CD4-positive, alpha-beta memory T cell (primary cell): ENCODE measurements at regions not wholly inside any gene's neighbourhood (a gene's known extent, or its start where the extent isn't known, plus 50 kb on each side); places are given as distances from the start of the nearest gene placed in this dataset.
"Not testable (repeated sequence)": the region's sequence is repeated elsewhere in the genome, so short reads cannot be mapped to it uniquely, and the experiment has no call there.

Experiments used
- CTCF ChIA-PET: fragments of 350-600 bp; sonication (Branson Sonifier 250); formaldehyde crosslinking; loops from one replicate; lab custom pipeline; 2021; ENCODE audit warnings: inconsistent platforms; ENCODE audit not compliant: partially characterized antibody; lab: Charles Lee
- POLR2A ChIA-PET: fragments of 350-600 bp; sonication (Branson Sonifier 250); formaldehyde crosslinking; loops from one replicate; lab custom pipeline; 2021; ENCODE audit not compliant: partially characterized antibody; lab: Charles Lee
- DNase-seq, 5 donors: peaks; one replicate each; pipeline versions ENCODE4 v3.0.0 to v3.0.0-alpha.2; 2020 to 2022; ENCODE audit warnings: mixed read lengths in 1 of 5
- H3K27ac ChIP-seq: one replicate; pipeline ENCODE4 v1.7.0; 2013; ENCODE audit warnings: low read depth, low read length
- H3K27me3 ChIP-seq: 2 replicates; pipeline ENCODE4 v1.7.0; 2013; ENCODE audit warnings: mild to moderate bottlenecking, low read length, moderate library complexity; ENCODE audit not compliant: insufficient read depth
- H3K36me3 ChIP-seq: 2 replicates; pipeline ENCODE4 v1.7.0; 2013; ENCODE audit warnings: mild to moderate bottlenecking, low read length, moderate library complexity; ENCODE audit not compliant: insufficient read depth
- H3K4me1 ChIP-seq: 2 replicates; pipeline ENCODE4 v1.7.0; 2013; ENCODE audit warnings: mild to moderate bottlenecking, low read length, moderate library complexity; ENCODE audit not compliant: insufficient read depth
- H3K4me3 ChIP-seq, 2 donors: one replicate each; pipeline ENCODE4 v1.7.0; 2013; ENCODE audit warnings: low read length in 2 of 2, mild to moderate bottlenecking in 1 of 2
- H3K9me3 ChIP-seq, 2 donors: one replicate each; pipeline ENCODE4 v1.7.0; 2013; ENCODE audit warnings: low read length in 2 of 2, control low read depth in 1 of 2; ENCODE audit not compliant: control insufficient read depth in 1 of 2
- H3K27ac Mint-ChIP-seq, 7 donors: one replicate each; pipeline ENCODE4 v1.8.0; 2020 to 2021; ENCODE audit warnings: mixed read lengths in 7 of 7, mild to moderate bottlenecking in 6 of 7, inconsistent platforms in 3 of 7, moderate library complexity in 3 of 7
- H3K27me3 Mint-ChIP-seq, 2 donors: one replicate each; pipeline ENCODE4 v1.8.0; 2020 to 2021; ENCODE audit warnings: mixed read lengths in 2 of 2
- H3K36me3 Mint-ChIP-seq, 2 donors: one replicate each; pipeline ENCODE4 v1.8.0; 2020 to 2021; ENCODE audit warnings: mixed read lengths in 2 of 2, inconsistent platforms in 1 of 2, mild to moderate bottlenecking in 1 of 2
- H3K4me1 Mint-ChIP-seq, 4 donors: one replicate each; pipeline ENCODE4 v1.8.0; 2020 to 2021; ENCODE audit warnings: mixed read lengths in 4 of 4, mild to moderate bottlenecking in 1 of 4
- H3K4me3 Mint-ChIP-seq, 8 donors: one replicate each; pipeline ENCODE4 v1.8.0; 2020 to 2021; ENCODE audit warnings: mixed read lengths in 8 of 8, mild to moderate bottlenecking in 7 of 8, moderate library complexity in 6 of 8, inconsistent platforms in 3 of 8
- H3K9me3 Mint-ChIP-seq, 8 donors: one replicate each; pipeline ENCODE4 v1.8.0; 2020 to 2021; ENCODE audit warnings: mixed read lengths in 8 of 8, mild to moderate bottlenecking in 5 of 8, inconsistent platforms in 3 of 8, moderate library complexity in 1 of 8
- intact Hi-C: fragments of 100-400 bp; cut with micrococcal nuclease; formaldehyde crosslinking; loops from one replicate; pipeline ENCODE4 v1.15.1; 2023

DNA sequence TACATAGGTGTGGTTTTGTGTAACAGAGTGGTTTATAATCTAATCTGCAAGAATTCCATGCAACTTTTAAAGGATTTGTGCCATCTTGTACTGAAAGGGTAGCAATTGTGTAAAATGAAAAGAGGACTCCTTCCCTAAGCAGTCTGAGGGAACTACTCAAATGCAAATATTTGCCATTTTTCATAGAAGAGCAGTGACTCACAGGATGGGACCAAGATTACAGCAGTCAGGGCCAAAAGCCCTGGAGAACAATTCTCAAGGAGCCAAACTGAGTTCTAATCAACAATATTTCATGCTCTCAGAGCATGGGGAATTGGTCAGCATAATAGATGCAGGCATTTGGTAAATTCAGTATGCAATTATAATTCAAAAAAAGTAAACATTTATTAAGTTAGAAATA is 495.8 kb downstream of the CHSY3 start:
- no peaks in the 10 kb centered on the region for H3K4me1 ChIP-seq
- Mint-ChIP-seq H3K9me3 (no peaks in the 10 kb centered on the region), H3K4me3 (no peak overlapping the region), H3K27ac (no peak overlapping the region), H3K36me3 (no peaks in the 10 kb centered on the region), H3K4me1 (no peaks in the 10 kb centered on the region), H3K27me3 (no peaks in the 10 kb centered on the region)
- DNase-seq = no peak
- intact Hi-C loops = no loop called here
- CTCF ChIA-PET = no interaction called here
- no peak overlapping the region for H3K4me3 ChIP-seq
- H3K27me3 ChIP-seq = no peaks in the 10 kb centered on the region
- POLR2A ChIA-PET = no interaction called here
- H3K36me3 ChIP-seq = no peaks in the 10 kb centered on the region
- no peaks in the 10 kb centered on the region for H3K9me3 ChIP-seq
- H3K27ac ChIP-seq = no peak overlapping the region

GRCh38 chr5:130398825-130399224 is 494.6 kb downstream of the CHSY3 start:
- no peaks in the 10 kb centered on the region for H3K4me1 ChIP-seq
- POLR2A ChIA-PET = no interaction called here
- CTCF ChIA-PET = no interaction called here
- intact Hi-C loops = no loop called here
- H3K27ac ChIP-seq = no peak overlapping the region
- no peaks in the 10 kb centered on the region for H3K27me3 ChIP-seq
- no peaks in the 10 kb centered on the region for H3K4me1 Mint-ChIP-seq
- H3K9me3 Mint-ChIP-seq = peaks cover 0 to 2% (median 0%) of the 10 kb centered on the region in 8 donors
- H3K4me3 ChIP-seq = no peak overlapping the region
- no peaks in the 10 kb centered on the region for H3K9me3 ChIP-seq
- no peak overlapping the region for H3K4me3 Mint-ChIP-seq
- H3K36me3 ChIP-seq = no peaks in the 10 kb centered on the region
- no peaks in the 10 kb centered on the region for H3K36me3 Mint-ChIP-seq
- no peaks in the 10 kb centered on the region for H3K27me3 Mint-ChIP-seq
- no peak for DNase-seq
- H3K27ac Mint-ChIP-seq = no peak overlapping the region

- H3K4me1 Mint-ChIP-seq, H3K36me3 Mint-ChIP-seq, H3K4me1 ChIP-seq, intact Hi-C loops, H3K27me3 ChIP-seq, H3K36me3 ChIP-seq, H3K27me3 Mint-ChIP-seq, H3K27ac Mint-ChIP-seq, POLR2A ChIA-PET, H3K4me3 ChIP-seq, H3K9me3 Mint-ChIP-seq, H3K4me3 Mint-ChIP-seq, H3K27ac ChIP-seq, CTCF ChIA-PET, DNase-seq, H3K9me3 ChIP-seq: not testable (repeated sequence)
These were observed 493.5 kb downstream of the CHSY3 start for GRCh38 chr5:130397727-130398126.

- POLR2A ChIA-PET = no interaction called here
- Mint-ChIP-seq H3K4me1 (no peaks in the 10 kb centered on the region), H3K27ac (no peak overlapping the region), H3K27me3 (no peaks in the 10 kb centered on the region), H3K9me3 (peaks cover 0 to 4% (median 0%) of the 10 kb centered on the region in 8 donors), H3K4me3 (no peak overlapping the region), H3K36me3 (no peaks in the 10 kb centered on the region)
- no peak overlapping the region for H3K4me3 ChIP-seq
- intact Hi-C loops = no loop called here
- H3K27ac ChIP-seq = no peak overlapping the region
- CTCF ChIA-PET = no interaction called here
- no peak for DNase-seq
- H3K27me3 ChIP-seq = no peaks in the 10 kb centered on the region
- H3K9me3 ChIP-seq = no peaks in the 10 kb centered on the region
- no peaks in the 10 kb centered on the region for H3K36me3 ChIP-seq
- no peaks in the 10 kb centered on the region for H3K4me1 ChIP-seq
These were observed 492.9 kb downstream of the CHSY3 start for GRCh38 chr5:130397132-130397531.

DNA sequence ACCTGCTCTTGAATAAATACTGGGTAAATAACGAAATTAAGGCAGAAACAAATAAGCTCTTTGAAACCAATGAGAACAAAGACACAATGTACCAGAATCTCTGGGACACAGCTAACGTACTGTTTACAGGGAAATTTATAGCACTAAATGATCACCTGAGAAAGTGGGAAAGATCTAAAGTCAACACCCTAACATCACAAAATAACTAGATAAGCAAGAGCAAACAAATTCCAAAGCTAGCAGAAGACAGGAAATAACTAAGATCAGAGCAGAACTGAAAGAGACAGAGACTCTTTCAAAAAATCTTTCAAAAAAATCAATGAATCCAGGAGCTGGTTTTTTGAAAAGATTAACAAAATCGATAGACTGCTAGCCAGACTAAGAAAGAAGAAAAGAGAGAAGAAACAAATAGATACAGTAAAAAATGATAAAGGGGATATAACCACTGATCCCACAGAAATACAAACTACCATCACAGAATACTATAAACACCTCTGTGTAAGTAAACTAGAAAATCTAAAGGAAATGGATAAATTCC is 487.5 kb downstream of the CHSY3 start:
- H3K36me3 Mint-ChIP-seq, H3K27me3 Mint-ChIP-seq, intact Hi-C loops, H3K9me3 Mint-ChIP-seq, H3K27me3 ChIP-seq, H3K9me3 ChIP-seq, H3K4me3 ChIP-seq, H3K27ac ChIP-seq, CTCF ChIA-PET, DNase-seq, H3K27ac Mint-ChIP-seq, H3K36me3 ChIP-seq, H3K4me1 Mint-ChIP-seq, H3K4me1 ChIP-seq, POLR2A ChIA-PET, H3K4me3 Mint-ChIP-seq: not testable (repeated sequence)

- Histone ChIP-seq H3K4me3 (no peak overlapping the region), H3K36me3 (no peaks in the 10 kb centered on the region), H3K27me3 (no peaks in the 10 kb centered on the region), H3K9me3 (no peaks in the 10 kb centered on the region), H3K4me1 (no peaks in the 10 kb centered on the region), H3K27ac (no peak overlapping the region)
- CTCF ChIA-PET = no interaction called here
- POLR2A ChIA-PET = no interaction called here
- no peak overlapping the region for H3K27ac Mint-ChIP-seq
- intact Hi-C loops = no loop called here
- H3K36me3 Mint-ChIP-seq = no peaks in the 10 kb centered on the region
- H3K9me3 Mint-ChIP-seq = peaks cover 0 to 2% (median 0%) of the 10 kb centered on the region in 8 donors
- no peak for DNase-seq
- no peak overlapping the region for H3K4me3 Mint-ChIP-seq
- no peaks in the 10 kb centered on the region for H3K27me3 Mint-ChIP-seq
- no peaks in the 10 kb centered on the region for H3K4me1 Mint-ChIP-seq
These were observed 481.9 kb downstream of the CHSY3 start for GRCh38 chr5:130386155-130386554.

GRCh38 chr5:130385656-130386055 is 481.4 kb downstream of the CHSY3 start:
- H3K27me3 ChIP-seq = no peaks in the 10 kb centered on the region
- H3K36me3 ChIP-seq = no peaks in the 10 kb centered on the region
- intact Hi-C loops = no loop called here
- Mint-ChIP-seq H3K4me3 (no peak overlapping the region), H3K27ac (no peak overlapping the region), H3K9me3 (peaks cover 0 to 2% (median 0%) of the 10 kb centered on the region in 8 donors), H3K27me3 (no peaks in the 10 kb centered on the region), H3K36me3 (no peaks in the 10 kb centered on the region), H3K4me1 (no peaks in the 10 kb centered on the region)
- no peak for DNase-seq
- H3K4me3 ChIP-seq = no peak overlapping the region
- H3K27ac ChIP-seq = no peak overlapping the region
- POLR2A ChIA-PET = no interaction called here
- no peaks in the 10 kb centered on the region for H3K4me1 ChIP-seq
- CTCF ChIA-PET = no interaction called here
- no peaks in the 10 kb centered on the region for H3K9me3 ChIP-seq

DNA sequence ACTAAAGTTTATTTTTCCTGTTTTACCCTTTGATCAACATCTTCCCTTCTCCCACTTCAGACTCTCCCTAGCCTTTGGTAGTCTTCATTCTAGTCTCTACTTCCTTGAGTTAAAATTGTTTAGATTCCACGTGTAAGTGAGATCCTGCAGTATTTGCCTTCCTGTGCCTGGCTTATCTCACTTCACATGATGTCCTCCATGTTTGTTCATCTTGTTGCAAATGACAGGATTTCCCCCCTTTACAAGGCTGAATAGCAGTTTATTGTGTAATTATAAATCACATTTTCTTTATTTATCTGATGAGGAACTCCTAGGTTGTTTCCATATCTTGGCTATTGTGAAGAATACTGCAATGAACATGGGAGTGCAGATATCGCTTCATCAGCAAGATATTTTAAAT is 461.7 kb downstream of the CHSY3 start:
- intact Hi-C loops = no loop called here
- ChIA-PET CTCF (no interaction called here), POLR2A (no interaction called here)
- H3K4me3 ChIP-seq = no peak overlapping the region
- no peak for DNase-seq
- no peaks in the 10 kb centered on the region for H3K9me3 ChIP-seq
- Mint-ChIP-seq H3K36me3 (no peaks in the 10 kb centered on the region), H3K27me3 (no peaks in the 10 kb centered on the region), H3K27ac (no peak overlapping the region), H3K4me1 (no peaks in the 10 kb centered on the region), H3K4me3 (no peak overlapping the region), H3K9me3 (peaks cover 0 to 2% (median 0%) of the 10 kb centered on the region in 8 donors)
- no peak overlapping the region for H3K27ac ChIP-seq
- no peaks in the 10 kb centered on the region for H3K36me3 ChIP-seq
- no peaks in the 10 kb centered on the region for H3K4me1 ChIP-seq
- H3K27me3 ChIP-seq = no peaks in the 10 kb centered on the region
